ENCODE measurements at regions not wholly inside any gene's neighbourhood (a gene's known extent, or its start where the extent isn't known, plus 50 kb on each side); places are given as distances from the start of the nearest gene placed in this dataset.
"Not testable (repeated sequence)": the region's sequence is repeated elsewhere in the genome, so short reads cannot be mapped to it uniquely, and the experiment has no call there.

DNA sequence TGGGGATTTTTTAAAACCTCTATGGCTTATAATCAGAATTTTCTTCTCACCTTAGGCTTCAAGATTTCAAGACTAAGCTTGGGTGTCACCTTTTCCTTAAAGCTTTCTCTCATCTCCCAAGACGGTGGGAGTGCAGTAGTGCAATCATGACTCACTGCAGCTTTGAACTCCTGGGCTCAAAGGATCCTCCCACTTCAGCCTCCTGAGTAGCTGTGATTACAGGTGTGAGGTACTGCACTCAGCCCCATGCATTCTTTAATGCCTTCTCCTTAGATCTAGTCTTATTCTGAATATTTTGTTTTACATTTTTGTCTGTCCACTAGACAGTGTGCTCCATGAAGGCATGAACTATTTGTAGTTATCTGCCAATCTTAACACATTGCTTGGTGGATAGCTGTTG is 55.7 kb upstream of the FAT3 start:
- DNase-seq = no peak

DNA sequence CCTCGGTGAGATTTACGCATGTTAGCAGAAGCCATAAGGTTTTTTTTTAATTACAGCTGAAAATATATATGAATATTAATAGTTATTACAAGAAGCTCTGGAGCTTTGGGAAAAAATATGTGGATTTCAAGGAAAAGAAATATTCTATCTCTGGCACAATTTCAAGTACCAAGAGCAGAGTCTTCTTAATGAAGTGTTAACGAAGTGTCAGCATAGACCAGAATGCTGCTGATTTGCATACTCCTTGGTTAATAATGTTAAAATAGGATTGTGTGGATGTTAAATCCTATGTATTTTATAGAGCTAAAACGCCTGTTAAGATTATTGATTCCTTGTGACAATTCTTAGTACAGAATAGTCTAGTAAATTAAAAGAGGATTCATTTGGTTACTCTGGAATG is 57.0 kb upstream of the FAT3 start:
- no peak for DNase-seq

DNA sequence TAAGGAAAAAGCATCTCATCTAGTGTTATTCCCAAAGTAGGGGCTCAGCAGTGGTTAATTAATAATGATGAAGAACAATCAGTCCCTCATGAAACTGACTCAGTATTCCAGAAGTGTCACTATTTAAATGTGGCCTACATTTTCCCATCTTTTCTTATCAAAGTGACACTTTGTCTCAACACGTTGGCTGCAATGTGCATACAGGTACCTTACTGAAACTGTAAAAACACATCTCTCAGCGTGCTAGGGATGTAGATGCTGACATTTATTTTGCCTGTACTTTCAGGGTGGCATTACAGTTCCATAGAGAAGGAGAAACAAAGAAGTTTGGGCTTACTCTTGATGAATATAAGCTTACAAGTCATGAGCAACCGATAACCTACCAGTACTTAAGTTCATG is 58.3 kb upstream of the FAT3 start:
- no peak for DNase-seq

DNA sequence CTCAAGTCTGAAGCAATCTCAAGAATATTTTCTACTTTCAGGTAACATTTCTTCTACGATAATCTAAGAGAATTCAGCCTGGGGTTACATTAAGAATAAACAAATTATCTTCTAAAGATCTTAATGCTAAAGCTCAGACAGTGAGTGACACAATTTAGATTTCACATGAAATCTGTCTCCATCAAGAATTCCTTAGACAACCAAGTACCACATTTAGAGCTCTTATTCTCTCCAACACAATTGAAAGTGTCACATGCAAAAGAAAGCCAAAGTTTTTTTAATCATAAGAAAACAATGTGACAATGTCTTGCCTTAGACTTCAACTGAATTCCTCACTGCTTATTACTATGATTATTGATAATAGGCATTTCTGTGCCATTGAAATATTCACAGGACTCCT is 60.7 kb upstream of the FAT3 start:
- DNase-seq = no peak

DNA sequence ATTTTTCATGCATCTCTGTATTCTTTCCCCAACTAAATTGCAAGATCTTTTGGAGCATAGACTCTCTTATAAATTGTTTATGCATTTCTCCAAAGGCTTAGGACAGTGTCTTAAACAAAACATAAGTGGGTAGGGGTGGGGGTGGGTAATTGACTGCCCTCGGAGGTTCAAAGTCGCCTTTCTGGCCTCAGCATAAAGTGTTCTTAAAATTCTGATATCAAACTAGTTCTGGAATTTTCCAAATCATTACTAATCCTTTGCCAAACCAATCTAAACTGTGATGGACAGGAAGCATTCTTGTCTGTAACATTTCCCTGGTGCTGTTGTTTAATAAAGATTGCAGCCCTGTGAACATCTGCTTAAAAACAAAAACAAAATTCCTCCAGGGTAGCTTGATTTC is 61.8 kb upstream of the FAT3 start:
- DNase-seq = no peak

DNA sequence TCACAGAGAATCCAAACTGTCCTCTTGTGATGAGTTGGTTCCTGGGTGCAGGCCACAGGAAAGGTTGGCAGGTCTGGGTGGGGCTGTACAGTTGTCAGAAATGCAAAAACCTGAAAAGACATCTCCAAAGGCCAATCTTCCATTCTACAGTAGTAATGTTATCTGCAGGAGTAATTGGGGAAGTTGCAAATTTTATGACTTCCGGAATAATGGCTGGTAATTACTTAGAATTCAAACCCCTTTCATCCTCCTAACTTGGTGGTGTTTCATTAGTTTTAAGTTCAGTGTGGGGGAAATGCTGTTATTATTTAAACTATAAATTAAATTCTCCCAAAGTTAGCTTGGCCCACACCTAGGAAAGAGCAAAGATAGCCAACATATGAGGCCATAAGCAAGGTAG is 64.7 kb upstream of the FAT3 start:
- no peak for DNase-seq

DNA sequence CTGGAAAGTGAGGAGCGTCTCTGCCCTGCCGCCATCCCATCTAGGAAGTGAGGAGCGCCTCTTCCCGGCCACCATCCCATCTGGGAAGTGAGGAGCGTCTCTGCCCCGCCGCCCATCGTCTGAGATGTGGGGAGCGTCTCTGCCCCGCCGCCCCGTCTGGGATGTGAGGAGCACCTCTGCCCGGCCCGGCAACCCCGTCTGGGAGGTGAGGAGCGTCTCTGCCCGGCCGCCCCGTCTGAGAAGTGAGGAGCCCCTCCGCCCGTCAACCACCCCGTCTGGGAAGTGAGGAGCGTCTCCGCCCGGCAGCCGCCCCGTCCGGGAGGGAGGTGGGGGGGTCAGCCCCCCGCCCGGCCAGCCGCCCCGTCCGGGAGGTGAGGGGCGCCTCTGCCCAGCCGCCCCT is 67.2 kb upstream of the FAT3 start:
- not testable (repeated sequence) for DNase-seq

DNA sequence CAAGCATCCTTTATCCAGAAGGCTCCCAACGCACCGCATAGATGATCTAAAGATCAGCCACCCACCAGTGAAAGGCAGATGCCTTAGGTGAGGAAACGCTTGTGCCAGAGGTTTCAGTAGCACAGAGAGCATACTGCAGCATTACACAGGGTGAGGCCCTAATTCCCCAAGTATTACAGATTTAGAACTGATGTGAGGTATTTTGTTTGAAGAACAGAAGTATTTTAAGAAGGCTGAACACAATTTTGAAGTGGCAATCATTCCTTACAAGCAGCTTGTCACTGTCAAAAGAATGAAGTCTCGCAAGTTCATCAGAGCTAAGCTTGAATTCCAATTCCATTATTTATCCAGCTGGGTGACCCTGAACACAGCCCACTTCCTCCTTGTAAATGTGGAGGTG is 70.0 kb upstream of the FAT3 start:
- DNase-seq = no peak

DNA sequence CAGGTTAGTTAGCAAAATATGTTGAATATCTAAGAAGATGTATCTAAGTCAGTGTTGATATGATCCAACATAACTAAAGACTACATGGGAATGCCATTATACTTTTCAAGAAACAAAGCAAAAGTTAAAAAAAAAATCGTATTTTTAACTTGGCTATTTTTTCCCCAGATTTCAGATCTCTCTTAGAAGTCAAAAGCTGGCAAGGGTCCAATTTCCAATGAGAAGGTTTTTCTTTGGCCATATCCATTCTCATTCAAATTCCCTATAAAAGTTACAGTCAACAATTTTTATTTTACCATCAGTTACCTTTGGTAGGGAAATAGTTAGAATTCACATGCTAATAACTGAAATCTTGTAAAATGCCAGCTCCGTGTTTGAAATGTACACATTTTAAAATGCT is 70.5 kb upstream of the FAT3 start:
- no peak for DNase-seq

DNA sequence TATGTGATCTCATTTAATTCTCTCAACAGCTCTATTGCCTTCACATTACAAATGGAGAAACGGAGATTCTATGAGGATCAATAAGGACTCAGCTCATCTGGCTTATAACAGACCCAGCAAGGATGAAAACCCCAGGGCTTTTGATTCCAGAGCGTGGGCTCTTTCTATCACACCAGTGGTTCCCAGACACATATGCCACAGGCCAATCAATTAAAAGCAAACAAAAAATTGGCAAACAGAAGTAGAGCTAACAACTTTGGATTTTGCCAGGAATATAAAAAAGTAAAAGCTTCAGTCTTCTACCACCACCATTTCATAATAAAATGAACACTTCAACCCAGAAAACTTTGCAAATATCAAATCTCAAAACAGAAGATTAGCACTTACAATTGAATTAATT is 71.1 kb upstream of the FAT3 start:
- no peak for DNase-seq

DNA sequence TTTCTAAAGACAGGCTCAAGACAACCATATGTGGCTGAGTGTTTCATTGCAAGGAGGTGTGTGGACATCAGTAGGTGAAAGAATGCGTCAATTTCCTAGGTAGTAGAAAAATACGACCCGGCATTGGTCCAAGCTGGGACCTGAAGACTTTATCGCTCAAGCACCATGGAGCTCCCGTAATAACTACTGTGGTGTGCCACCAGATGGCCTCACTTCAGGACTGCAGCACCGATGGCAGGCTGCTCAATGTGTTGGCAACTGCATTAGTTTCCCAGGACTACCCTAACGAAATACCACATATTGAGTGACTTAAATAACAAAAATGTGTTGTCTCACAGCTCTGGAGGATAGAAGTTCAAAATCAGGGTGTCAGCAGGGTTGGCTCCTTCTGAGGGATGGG is 72.4 kb upstream of the FAT3 start:
- no peak for DNase-seq

DNA sequence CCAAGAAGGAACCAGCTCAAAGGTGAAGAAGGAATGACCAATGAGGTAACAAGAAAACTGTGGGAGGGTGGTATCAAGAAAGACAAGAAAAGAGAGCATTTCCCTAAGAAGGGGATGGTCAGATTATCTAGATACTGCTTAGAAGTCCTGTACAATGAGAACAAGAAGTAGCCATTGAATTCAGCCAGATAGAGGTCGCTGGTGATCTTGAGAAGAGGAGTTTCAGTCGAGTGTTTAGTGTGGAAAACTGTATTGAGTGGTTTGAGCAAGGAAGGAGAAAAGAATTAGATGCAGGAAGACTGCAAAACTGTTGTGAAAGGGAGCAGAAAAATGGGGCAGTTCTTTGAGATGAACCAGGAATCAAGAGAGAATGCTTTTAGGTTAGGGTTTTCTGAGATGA is 74.6 kb upstream of the FAT3 start:
- no peak for DNase-seq

DNA sequence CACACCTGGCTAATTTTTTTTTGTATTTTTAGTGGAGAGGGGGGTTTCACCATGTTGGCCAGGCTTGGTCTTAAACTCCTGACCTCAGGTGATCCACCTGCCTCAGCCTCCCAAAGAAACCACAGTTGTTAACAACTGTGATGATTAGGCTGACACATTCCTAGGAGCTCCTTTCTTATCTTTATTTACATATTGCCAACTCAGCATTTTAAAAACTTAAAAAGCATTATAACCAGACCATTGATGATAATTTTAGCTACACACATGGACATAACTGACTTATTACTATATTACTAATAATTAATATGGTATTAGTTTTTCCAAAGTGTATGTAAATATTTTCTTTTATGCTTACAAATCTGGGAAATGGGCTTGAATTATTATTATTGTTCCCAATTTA is 82.9 kb upstream of the FAT3 start:
- DNase-seq = no peak

DNA sequence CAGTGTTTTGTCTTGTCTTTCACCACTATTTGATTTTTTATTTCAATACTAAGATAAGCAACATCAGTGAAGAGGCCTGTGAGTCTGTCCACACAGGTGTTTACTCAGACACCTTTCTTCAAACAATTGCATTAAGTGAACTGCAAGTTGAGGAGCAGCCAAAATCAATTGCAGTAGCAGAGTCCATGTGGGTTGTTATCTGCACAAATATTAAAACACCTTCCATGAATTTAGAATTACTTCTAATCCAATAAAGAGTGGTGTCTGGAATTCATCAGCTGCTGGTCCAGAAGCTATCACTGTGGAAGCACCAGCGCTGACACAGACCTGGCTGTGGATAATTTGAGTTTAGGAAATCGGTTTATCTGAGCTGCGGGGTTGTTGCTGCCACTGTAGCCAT is 83.5 kb upstream of the FAT3 start:
- no peak for DNase-seq

DNA sequence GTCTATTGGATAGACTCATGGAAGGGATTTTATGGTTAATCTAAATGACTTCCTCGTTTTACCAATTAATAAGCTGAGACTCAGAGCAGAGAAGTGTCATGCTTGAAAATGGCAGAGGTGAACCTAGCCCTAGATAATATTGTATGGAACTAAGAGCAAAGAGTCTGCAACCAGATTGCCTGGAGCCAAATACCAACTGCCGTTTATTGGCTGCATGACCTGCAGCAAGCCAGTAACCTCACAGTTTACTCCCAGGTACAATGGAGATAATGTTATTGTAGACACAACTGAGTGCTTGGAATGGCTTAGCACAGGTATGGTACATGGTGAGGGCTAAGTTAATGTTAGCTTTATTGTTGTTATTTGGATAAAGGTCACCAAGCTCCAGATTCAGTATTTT is 84.6 kb upstream of the FAT3 start:
- DNase-seq = no peak

DNA sequence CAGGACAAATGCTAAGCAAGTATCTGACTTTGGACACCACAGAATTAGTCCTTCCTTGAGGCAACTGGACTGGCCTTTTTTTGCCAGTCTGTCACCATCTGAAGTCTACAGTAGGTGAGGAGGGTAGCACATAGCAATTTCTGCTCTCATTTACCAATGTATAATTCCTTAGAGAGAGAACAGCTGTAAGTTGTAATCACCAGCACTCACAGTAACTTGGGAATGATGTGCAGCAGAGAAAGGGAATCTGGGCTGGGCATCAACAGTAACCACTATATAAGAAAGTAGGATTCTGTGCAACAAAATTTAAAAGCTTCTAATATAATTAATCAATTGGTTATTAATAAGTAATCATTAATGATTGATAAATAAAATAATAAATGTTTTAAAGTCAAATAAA is 86.3 kb upstream of the FAT3 start:
- DNase-seq = no peak

DNA sequence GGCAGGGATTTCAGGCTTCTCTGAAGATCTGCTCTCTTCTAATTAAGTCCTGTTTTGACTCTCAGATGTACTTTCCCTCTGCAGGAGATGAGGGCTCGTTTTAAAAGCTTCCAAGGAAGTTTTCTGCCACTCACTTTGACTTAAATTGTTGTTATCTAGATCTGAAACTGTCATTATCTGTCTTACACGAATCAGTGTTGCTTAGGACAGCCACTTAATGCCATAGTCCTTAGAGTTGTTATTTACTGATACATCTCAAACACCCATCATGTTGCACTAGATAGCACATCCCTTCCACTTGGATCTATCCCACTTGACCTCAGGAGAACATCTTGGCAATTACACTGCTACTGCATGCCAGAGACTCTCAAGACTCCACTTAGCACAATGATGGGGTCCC is 86.9 kb upstream of the FAT3 start:
- DNase-seq = no peak

DNA sequence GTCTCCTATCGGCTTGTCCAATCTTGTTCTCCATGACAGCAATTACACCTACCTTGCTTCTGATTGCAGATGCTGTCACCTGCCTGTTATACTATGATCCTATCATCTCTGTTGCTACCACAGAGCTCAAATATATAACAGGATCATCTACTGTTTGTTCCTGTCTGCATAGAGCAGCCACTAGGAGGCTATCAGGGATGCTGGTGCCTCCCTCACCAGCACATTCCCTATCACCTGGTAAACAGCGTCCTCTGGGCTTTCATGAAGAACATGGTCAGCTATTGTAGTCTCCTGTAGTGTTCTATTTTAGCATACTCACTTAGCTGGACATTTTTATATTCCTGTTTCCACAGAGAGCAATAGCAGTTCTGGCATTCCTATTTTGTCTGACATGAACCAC is 87.8 kb upstream of the FAT3 start:
- DNase-seq = no peak

DNA sequence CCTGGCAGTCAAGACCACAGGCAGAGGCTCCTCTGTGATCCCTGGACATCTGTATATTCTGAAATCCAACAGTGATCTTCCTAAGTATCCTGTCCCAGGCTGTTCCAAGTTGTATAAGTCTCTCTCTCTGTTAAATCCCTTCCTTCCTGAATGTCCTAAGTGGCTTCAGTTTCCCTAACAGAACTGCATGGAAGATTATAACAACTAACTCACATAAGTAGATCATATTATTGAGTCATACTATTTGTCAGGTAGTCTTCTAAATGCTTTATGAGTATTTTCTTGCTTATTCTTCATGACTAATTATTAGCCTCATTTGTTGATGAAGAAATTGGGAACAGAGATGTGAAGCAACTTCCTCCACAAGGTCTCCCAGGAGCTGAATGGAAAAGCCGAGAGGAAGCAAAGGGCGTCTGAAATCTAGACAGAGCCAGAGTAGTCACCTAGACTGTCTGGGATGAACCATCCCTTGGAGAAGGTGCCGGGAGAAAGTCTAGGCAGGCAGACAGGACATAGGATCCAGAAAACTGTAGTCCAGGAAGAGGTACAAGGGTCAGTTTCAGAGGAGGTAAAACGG is 93.2 kb upstream of the FAT3 start:
- DNase-seq = no peak

DNA sequence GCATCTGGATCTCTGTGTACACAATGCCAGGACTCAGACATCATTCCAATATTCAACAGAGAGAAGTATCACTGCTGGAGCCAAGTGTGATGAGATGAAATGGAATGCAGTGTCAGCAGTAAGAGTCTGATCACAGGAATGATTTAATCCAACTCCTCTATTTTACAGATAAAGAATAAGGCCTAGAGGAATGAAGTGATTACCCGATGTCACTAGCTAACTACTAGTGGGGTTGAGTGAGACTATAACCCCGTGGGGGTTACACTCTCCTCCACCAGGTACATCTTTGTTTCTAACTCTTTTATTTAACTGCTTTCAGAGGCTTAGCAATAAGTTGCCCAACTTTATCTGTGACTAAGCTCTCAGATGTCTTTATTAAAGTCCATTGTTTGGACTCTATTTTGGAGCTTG is 94.2 kb upstream of the FAT3 start:
- no peak for DNase-seq

DNA sequence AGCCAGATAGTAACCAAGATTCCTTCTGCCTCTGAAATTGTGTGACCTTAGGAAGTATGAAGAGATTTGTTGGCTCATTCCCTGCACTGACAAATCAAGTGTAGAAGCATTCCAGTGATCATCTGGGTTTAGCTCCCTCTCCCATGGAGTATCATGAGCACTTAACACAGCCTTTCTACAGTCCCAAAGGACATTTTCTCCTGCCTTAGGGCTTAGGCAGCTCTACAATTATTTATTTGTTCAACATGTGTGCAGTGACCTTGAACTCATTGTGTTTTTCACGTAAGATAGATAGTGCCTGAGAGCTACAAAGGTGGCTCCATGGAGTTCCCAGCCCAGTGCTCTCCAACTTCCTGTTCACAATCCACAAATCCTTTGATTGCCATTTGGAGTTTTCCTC is 94.8 kb upstream of the FAT3 start:
- no peak for DNase-seq

DNA sequence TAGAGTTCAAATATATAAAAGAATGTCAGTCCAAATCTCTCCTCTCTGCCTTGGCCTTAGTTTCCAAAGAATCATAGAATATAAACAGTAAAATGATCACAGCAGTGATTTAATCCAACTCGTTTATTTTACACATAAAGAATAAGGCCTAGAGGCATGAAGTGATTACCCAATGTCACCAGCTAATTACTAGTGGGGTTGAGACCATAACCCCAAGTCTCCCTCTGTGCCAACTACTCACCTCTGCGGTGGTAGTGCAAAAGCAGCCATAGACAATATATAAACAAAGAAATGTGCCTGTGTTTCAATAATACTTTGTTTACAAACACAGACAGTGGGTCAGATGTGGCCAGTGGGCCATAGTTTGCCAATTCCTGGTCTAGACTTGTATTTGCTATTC is 96.6 kb upstream of the FAT3 start:
- no peak for DNase-seq

DNA sequence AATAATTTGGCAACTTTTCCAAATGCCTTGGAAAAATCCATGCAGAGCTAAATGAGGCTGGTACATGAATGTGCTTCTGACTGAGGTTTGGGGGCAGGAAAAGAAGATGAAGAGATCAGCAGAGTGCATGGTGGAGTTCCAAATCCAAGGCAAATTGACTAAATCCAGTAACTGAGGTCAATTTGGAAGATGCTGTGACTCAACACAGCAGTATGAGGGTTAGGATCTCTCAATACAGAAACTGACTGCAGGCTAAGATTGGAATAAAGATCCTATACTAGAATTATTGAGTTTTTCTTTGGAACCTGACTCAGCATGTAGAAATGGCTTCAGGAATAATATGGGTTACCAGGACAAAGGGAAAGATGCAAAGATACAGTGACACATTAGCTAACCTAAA is 99.3 kb upstream of the FAT3 start:
- no peak for DNase-seq

DNA sequence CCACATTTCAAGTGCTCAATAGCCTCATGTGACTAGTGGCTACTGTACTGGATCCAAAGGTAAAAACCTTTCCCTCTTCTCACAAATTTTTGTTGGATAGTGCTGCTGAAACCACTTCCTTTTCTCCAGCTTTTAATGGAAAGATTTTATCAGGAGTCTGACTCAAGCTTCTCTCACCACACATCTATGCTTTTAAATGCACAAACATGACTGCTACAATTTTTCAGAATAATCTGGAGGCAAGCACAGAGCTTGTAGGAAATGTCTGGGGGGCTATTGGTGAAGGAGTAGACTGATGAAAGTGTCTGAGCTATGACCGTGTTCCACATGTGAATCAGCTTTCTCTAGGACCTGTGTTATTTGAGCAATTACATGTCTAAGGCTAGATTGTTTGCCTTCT is 101.1 kb upstream of the FAT3 start:
- no peak for DNase-seq

DNA sequence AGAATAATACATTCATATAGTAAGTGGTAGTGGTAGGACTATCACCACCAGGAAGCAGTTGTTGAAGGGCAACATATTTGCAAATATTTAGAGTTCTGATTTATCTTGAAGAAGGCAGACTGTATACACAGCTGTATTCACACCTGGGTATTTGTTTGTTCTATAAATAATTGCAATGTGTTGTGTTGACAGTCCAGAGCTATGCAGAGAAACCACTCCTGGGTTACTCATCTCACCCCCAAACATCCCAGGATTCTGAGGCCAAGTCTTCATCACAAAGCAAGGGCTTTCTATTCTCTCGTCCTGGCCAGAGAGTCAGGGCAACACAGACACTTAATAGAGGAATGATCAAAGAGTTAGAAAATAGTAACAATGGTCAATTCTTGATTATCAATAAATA is 102.1 kb upstream of the FAT3 start:
- DNase-seq = no peak

DNA sequence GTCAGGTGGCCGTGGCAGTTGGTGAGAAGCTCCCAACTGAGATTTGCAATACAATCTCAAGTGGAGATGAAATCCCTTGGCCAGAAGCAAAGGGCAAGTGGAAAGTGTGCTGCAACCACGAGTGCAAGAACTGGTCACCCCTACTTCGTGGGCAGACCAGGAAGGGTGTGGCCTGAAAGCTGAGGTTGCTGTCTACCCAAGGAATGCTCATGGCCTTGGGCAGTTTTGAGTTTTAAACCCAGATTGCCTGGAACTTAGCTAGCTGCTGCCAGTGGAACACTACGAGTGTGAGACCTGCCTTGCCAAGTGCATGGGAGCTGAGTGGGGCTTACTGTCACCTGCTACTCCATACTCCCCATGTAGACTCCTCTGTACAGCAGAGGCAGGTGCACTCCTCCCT is 113.3 kb upstream of the FAT3 start:
- DNase-seq = no peak
